ENCODE measurements at regions not wholly inside any gene's neighbourhood (a gene's known extent, or its start where the extent isn't known, plus 50 kb on each side); places are given as distances from the start of the nearest gene placed in this dataset.

GRCh38 chr10:21213381-21213780, 312.1 kb downstream of the SKIDA1 start:
- no peak for DNase-seq (ENCODE audit: extremely low read depth in 1 of 2, low read depth in 1 of 2)

- DNase-seq (ENCODE audit: extremely low read depth in 1 of 2, low read depth in 1 of 2), result no peak
These were observed 312.6 kb downstream of the SKIDA1 start for GRCh38 chr10:21212912-21213311.

GRCh38 chr10:21212348-21212747, 313.1 kb downstream of the SKIDA1 start:
- no peak for DNase-seq (ENCODE audit: extremely low read depth in 1 of 2, low read depth in 1 of 2)

- no peak for DNase-seq (ENCODE audit: extremely low read depth in 1 of 2, low read depth in 1 of 2)
These were observed 312.4 kb upstream of the NEBL start for GRCh38 chr10:21209495-21209894.

- no peak for DNase-seq (ENCODE audit: extremely low read depth in 1 of 2, low read depth in 1 of 2)
These were observed 311.7 kb upstream of the NEBL start for GRCh38 chr10:21208666-21209316.

GRCh38 chr10:21207852-21208646, 310.9 kb upstream of the NEBL start:
- DNase-seq (ENCODE audit: extremely low read depth in 1 of 2, low read depth in 1 of 2), result no peak

GRCh38 chr10:21205328-21205727, 308.2 kb upstream of the NEBL start:
- no peak for DNase-seq (ENCODE audit: extremely low read depth in 1 of 2, low read depth in 1 of 2)

- DNase-seq (ENCODE audit: extremely low read depth in 1 of 2, low read depth in 1 of 2), result no peak
These were observed 306.5 kb upstream of the NEBL start for GRCh38 chr10:21203473-21204107.

- no peak for DNase-seq (ENCODE audit: extremely low read depth in 1 of 2, low read depth in 1 of 2)
These were observed 305.8 kb upstream of the NEBL start for GRCh38 chr10:21202776-21203462.

GRCh38 chr10:21199501-21199900, 302.4 kb upstream of the NEBL start:
- no peak for DNase-seq (ENCODE audit: extremely low read depth in 1 of 2, low read depth in 1 of 2)

- no peak for DNase-seq (ENCODE audit: extremely low read depth in 1 of 2, low read depth in 1 of 2)
These were observed 300.7 kb upstream of the NEBL start for GRCh38 chr10:21197838-21198237.

GRCh38 chr10:21196822-21197395, 299.8 kb upstream of the NEBL start:
- DNase-seq (ENCODE audit: extremely low read depth in 1 of 2, low read depth in 1 of 2), result no peak

- DNase-seq (ENCODE audit: extremely low read depth in 1 of 2, low read depth in 1 of 2), result no peak
These were observed 298.1 kb upstream of the NEBL start for GRCh38 chr10:21195252-21195651.

GRCh38 chr10:21194510-21194993, 297.4 kb upstream of the NEBL start:
- no peak for DNase-seq (ENCODE audit: extremely low read depth in 1 of 2, low read depth in 1 of 2)

- no peak for DNase-seq (ENCODE audit: extremely low read depth in 1 of 2, low read depth in 1 of 2)
These were observed 296.1 kb upstream of the NEBL start for GRCh38 chr10:21193196-21193595.

GRCh38 chr10:21191512-21191911, 294.4 kb upstream of the NEBL start:
- no peak for DNase-seq (ENCODE audit: extremely low read depth in 1 of 2, low read depth in 1 of 2)

GRCh38 chr10:21184984-21185383, 287.9 kb upstream of the NEBL start:
- no peak for DNase-seq (ENCODE audit: extremely low read depth in 1 of 2, low read depth in 1 of 2)

- DNase-seq (ENCODE audit: extremely low read depth in 1 of 2, low read depth in 1 of 2), result no peak
These were observed 287.1 kb upstream of the NEBL start for GRCh38 chr10:21184216-21184615.

- DNase-seq (ENCODE audit: extremely low read depth in 1 of 2, low read depth in 1 of 2), result no peak
These were observed 285.9 kb upstream of the NEBL start for GRCh38 chr10:21183025-21183424.

- DNase-seq (ENCODE audit: extremely low read depth in 1 of 2, low read depth in 1 of 2), result no peak
These were observed 284.3 kb upstream of the NEBL start for GRCh38 chr10:21181451-21181850.

GRCh38 chr10:21180604-21181003, 283.5 kb upstream of the NEBL start:
- no peak for DNase-seq (ENCODE audit: extremely low read depth in 1 of 2, low read depth in 1 of 2)

All from stimulated activated CD8-positive, alpha-beta memory T cell treated with anti-CD3 and anti-CD28 coated beads, Interleukin-7, amount 100 ng/mL, for 48 hours (primary cell).